HG02885 (cell line): ENCODE measurements at regions not wholly inside any gene's neighbourhood (a gene's known extent, or its start where the extent isn't known, plus 50 kb on each side); places are given as distances from the start of the nearest gene placed in this dataset.
"Not testable (repeated sequence)": the region's sequence is repeated elsewhere in the genome, so short reads cannot be mapped to it uniquely, and the experiment has no call there.

Source experiments
- ATAC-seq: cut with Tn5 transposase; IDR thresholded peaks from one replicate; pipeline ENCODE4 v1.9.1; 2021; ENCODE audit warnings: mild to moderate bottlenecking; ENCODE audit not compliant: unreplicated experiment, poor library complexity

DNA sequence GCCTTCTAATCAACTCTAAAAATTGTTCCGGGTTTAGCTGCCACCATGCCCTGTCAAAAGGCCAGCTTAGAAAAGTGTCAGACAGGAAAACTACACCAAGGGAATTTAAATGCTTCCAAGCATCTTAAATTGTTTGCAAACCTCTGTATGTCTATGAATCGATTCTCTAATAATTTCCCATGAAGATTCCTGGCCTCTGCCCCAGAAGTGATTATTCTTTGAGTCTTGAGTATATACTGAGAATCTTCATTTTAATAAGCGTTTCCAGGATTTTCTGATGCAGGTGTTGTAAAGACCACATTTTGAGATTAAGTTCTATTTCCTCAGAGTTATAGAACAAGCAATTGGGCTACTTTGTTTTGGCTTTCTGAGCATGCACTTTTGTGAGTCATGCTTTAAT is 471.8 kb upstream of the JAG1 start:
- ATAC-seq, result no peak

DNA sequence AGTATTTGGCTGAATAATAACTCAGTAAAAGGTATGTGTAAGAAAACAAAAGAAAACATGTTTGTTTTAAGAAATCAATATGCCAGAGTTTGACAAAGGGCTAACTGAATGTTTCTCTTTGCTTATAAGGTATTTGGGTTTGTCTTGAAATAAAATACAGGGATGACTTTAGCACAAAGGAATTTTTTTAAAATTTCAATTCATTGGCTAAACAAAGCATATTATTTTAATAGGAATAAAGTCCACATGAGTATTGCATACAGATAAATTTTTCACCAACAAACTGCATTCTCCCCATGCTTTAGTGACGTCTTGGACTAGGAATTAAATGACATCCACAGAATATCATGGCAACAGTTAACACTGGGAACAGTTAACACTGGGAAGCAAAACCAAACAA is 480.0 kb upstream of the JAG1 start:
- ATAC-seq, result no peak

DNA sequence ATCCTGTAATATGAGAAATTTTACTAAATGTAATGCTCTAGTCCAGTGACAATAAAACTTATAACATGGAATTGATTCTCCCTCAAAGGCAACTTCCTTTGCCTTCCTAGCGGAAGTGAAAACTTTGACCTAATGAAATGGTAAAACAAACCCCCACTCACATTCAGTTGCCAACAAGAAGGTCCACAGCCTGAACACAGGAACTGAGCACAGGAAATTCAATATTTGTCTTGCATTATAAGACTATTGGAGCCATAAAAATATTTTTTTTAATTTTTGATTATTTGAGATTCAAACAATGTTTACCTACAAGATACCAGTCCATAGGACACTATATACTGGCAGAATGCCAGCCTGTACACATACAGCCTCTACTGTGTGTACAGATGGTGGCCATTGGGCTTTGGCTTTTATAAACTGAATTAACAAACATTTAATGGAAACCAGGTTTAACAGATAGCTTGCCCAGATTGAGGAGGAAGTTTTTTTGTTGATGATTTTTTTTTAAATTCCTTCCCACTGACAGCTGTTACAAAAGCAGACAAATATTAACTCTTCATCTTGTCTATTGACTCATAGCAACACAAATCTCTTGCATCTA is 481.5 kb upstream of the JAG1 start:
- ATAC-seq, result no peak

DNA sequence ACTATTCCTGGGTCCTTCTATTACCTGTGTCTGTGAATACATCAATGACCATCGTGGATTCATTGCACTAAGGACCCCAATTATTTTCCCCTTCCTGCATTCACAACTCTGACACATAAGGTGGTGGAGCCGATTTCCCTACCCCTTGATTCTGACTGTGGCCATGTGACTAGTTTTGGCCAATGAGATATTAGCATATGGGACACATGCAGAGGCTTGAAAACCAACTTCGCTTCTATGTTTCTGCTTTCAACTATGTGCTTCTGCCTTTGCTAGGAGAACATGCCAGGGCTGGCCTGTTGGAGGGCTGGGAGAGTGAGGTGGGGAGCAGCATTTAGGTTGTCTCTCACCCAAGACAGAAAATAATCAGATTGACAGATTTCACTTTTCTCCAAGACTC is 483.1 kb upstream of the JAG1 start:
- ATAC-seq, result no peak

DNA sequence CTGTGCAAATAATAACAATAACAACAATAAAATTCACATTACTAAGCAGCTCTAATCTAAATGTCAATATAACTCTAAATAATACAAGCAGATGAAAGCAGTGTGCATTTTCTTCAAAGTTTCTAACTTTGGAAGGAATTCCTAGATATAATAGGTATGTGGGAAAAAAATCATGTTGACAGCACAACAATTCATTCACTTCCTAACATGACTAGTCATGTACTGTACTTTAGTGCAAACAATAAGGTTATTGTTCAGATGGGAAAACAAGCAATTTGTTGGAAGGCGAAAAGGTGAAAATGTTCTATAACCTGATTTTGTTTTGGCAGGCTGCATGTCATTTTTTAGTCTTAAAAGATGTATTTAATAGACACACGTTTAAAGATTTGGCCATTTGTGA is 484.3 kb upstream of the JAG1 start:
- ATAC-seq, result no peak

DNA sequence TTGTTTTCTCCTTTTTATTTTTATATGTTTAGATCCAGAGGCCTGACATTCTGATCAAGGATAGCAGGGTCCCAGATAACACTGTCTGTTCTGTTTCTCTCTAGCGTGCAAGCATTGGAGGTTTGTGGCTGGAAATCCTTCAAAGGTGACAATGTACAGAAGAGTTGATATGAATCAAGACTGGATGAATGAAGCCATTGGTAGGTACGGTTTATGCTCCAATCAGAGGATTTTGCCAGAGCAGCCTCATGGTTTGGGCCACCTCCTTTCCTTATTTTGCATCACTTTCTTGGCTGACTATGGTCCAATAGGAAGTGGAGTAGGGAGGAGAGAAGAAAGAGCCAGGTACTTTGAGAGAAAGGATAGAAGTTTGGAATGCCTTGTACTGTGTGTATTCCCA is 484.8 kb upstream of the JAG1 start:
- ATAC-seq, result no peak

DNA sequence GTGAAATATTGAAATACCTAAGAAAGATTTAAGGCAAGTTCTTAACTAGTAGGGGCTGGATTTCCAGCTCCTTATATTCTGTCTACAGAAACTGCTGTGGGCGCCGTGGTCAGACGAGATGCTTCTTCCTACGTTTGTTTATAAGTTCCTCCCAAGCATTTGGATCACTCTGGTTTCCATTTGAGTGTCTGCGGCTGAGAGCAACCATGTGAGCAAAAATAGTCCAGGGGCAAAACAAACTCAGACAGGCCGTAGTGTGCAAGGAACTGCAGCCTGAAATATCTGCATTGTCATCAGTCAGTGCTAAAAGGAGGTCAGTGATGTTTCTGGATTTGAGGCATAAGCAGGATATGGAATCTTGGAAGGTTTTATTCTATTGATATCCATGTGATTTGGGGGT is 485.9 kb upstream of the JAG1 start:
- ATAC-seq, result no peak

DNA sequence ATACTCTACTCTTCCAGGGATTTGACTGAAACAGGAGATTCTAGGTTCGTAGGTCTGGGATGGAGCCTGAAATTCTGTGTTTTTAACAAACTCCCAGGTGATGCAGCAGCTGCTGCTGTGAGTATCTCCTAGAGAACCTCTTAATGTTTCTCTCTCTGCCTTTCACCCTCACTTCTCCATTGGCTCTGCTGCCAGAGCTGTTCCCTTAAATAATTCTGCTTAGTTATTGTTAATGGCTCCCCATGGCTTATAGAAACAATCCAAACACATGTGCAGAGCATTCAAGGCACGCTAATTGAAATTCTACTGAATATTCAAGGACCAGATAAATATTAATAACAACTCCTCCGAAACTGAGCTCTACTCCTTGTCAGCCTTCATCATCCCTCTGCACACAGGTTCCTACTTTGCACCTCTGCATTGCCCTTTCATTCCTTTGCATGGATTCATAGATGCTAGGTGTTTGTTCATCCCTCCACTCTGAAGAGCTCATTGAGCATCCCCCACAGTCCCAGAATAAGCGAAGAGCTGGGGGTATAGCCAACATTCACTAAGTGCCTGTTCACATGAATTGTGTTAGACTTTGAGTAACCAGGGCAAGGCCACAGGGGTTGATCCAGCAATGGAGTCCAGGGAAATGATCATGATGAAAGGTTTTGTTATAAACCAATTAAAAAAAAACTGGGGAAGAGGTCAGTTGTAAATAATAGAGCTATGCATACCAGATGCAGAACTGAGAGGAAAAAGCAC is 488.4 kb upstream of the JAG1 start:
- no peak for ATAC-seq

DNA sequence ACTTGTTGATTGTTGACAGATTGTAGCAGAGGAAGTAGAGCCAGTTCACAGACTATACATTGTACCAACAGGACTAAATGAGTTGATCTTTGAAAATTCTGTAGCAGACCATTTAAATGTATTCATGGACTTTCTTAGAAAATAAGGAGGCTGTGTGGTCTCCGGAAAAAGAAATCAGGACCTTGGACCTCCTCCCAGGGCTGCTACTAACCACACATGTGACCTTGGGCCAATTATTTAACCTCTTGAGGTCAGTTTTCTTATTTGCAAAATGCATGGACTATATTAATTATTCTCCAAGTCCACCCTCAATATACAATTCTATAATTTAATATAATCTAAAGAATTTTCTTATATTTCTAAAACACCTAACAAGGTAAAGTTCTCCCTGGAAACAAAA is 492.0 kb upstream of the JAG1 start:
- ATAC-seq, result no peak

DNA sequence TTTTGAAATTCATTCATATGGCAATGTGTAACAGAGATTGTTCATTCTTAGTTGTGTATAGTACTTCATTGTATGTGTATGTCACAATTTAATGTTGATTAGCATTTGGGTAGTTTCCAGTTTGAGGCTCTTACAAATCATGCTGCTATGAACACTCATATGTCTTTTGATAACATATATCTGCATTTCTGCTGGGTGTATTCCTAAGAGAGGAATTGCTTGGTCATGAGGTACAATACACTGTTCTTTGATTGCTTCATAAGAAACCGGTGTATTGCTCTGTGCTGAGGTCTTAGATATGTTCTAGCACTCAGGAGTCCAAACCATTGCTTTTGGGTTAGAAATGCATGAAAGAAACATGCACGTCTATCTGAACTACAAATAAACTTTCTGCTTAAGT is 492.9 kb upstream of the JAG1 start:
- ATAC-seq, result no peak

DNA sequence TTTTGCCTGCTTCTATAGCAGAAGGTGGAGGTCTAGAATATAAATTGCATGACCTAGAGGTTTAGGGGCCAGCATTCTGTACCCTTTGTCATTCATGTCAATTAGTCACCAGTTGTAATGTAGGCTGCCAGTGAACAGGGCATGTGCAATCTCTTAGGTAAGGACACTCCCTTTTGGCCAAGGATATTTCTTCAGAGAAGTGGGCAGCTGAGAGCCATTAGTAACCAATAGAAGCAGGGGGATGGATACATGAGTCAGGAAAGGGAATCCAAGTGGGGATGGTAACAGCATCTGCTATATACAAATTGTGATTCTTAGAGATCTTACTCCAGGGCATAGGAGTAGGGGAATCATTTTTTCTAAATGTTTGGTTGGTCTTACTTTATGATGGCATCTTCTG is 494.2 kb upstream of the JAG1 start:
- ATAC-seq, result no peak

DNA sequence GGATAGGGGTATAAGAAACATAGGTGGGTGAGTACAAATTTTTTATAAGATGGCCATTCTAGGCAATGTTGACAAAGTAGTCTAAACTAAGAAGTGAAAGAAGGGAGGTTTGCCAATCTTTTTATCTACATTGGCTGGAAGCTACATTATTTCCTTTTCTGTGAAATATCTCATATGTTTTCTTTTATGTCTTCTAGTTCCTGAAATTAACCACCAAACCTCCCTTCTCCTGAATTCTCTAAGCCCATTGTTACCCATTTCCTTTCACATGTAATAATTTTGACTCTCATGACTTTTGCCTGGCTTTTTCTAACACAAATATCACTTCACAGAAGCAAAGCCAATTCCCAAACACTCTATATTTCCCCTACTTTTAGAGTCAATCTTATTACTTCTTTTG is 496.2 kb upstream of the JAG1 start:
- no peak for ATAC-seq

DNA sequence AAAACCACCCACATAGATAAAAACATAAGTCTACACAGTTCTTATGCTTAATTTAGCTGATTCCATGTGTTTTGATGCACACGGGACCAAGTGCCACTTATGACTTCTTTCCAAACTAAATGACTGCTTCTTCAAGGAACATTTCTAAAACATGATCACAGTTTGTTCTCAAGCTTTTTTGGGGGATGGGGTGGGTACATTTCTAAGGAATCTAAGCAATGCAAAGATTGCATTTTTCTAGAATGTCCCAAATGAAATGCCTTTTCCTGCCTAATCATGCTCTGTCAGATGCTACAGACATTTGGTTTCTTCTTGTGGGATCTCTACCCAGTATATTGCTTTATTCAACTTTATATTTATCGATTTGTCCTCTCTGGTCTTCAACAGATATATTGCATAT is 496.8 kb upstream of the JAG1 start:
- no peak for ATAC-seq

DNA sequence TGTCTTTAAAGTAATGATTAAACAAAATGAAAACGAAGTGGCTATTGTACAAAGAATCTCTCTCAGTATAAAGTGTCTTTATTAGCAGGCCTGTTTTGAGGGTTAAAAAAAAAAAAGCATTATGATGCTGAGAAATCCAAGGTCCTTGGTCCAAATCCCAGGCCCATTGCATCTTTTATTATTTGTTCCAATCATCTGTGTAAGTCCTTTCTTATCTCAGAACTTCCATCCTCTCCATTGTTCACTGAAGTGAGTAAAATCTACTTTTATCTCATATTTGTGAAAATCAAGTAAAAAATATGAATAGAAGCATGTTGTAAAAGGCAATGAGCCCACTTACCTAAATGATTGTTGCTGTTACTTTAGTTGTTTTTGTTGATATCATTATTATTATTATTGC is 499.1 kb upstream of the JAG1 start:
- no peak for ATAC-seq

DNA sequence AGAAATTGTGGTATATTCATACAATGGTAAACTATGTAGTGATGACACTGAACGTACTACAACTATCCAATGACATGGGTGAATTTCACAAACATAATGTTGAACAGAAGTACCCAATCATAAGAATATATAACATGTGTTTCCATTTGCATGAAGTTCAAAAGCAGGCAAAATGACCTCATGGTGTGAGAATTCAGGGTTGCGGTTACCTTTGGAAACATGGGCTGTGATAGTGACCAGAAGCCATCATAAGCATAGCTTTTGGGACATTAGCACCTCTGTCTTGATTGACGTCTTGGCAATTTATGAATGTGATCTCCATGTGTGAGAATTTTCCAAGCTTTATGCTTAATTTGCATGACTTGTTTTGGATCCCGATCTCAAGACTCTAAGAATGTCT is 500.1 kb upstream of the JAG1 start:
- ATAC-seq, result no peak

DNA sequence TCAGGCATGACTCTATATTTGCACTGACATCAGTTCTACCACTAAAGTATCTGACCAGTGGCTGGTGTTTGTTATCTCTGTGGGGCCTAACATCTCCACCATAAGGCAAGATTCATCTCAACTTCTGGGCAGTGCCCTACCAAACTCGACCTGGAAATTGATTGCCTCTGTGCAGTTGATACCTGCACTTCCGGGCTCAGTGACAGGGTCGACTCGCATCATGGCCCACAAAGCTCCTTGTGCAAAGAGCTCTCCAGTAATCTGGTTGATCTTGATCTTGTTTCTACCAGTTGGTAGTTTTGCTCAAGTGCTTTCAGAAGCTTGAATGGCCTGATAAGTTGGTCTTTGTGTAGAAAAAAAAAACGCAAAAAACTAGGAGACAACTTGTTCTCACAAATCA is 501.1 kb upstream of the JAG1 start:
- ATAC-seq, result no peak

DNA sequence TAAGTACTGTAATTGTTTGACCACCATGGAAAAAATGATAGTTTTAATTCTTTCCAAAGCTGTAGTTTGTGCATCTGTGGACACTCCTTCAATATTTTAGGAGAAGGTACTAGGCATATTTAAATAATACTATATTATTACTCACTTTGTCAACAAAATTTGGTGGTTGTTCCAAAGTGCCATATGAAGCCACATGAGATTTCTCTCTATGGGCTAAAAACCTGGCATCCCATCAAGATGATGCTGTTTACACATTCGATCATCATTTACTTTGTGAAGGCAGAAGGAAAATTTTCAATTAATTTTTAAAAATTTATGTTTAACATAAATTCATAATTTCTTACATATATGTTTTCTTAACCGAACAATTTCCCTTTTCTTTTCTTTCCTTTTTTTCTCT is 502.6 kb upstream of the JAG1 start:
- no peak for ATAC-seq

DNA sequence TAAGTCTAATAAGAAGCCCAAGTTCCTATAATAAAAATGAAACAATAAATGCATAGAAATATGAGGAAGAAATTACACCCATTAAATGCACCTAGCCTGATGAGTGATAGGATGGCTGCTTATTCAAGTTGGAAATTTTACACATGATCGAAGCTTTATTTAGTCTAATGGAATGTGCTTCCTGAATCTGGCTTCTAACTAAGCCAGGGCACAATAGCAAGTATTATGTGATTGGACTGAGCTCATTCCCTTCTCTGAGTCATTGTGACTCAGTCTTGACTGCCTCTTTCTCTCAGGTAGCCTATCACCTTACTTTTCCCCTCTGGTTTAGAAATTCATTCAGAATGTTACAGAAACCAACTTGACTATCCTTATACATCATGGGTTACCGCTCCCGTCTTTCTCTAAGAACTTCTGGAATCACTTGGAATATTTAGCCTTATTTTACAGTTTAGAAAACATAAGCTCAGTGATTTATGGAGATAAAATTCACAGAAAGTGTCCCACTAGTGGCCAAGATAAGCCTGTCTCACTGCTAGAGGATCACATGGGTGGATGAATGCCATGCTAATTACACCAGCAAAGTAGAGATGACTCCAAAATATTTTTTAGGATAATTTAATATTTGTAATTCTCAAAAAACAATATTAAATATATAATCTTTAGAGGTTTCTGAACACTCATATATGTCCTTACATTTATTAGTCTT is 505.3 kb upstream of the JAG1 start:
- ATAC-seq, result no peak

DNA sequence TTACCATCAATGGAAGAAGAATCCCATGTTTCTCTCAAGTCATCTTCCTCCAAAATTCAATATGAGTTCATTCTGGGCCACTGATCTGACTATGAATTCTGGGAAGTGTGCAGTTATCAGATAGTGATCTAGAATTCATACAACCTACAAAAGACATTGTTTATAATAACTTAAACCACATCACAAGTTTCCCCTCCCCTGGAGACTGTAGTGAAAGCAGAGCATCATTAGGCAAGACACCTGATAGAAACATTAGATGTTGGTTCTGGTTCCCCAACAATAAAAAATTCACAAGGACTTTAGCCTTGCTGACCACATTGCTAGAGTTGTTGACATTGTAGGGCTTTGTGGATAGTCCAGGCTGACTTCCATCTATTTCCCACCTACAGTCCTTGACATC is 506.4 kb upstream of the JAG1 start:
- no peak for ATAC-seq

DNA sequence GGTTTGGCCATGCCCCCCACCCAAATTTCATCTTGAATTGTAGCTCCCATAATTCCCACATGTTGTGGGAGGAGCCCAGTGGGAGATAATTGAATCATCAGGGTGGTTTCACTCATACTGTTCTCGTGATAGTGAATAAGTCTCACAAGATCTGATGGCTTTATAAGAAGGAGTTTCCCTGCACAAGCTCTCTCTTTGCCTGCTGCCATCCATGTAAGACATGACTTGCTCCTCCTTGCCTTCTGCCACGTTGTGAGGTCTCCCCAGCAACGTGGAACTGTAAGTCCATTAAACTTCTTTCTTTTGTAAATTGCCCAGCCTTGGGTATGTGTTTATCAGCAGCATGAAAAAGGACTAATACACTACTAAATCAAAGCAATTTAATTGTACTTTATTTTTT is 507.3 kb upstream of the JAG1 start:
- not testable (repeated sequence) for ATAC-seq

DNA sequence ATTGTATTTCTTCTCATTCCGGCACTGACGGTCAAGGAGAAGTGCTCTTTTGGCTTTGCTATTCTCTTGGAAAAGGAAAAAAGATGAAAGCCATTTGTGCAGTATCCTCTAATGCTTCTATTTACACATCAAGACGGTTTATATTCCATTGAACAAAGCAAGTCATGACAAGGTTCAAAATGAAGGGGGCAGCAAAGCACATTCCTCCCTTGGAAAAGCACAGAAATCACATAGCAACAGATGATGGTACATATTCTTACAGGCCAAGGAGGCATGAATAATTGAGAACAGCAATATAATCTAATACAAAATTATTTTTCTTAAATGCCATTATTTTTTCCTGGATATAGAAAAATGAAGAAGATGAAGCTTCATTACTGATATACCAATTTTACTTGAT is 508.2 kb upstream of the JAG1 start:
- no peak for ATAC-seq

DNA sequence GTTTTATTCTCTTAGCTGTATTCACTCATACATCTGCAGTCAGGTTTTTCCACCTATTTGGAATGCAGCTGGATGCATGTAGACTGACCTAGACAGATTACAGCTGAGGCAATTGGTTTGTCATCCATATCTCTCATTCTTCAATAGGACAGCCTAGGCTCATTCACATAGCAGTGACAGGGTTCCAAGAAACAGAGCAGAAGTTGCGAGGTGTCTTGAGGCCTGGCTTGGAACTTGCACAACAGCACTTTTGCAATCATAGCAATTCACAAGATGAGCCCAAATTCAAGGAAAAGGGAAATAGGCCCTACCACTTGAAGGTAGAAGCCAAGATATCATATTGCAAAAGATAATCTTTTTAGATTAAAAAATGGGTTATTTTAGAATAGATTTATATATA is 508.9 kb upstream of the JAG1 start:
- no peak for ATAC-seq
